Keratinocyte (primary cell): ENCODE measurements at regions not wholly inside any gene's neighbourhood (a gene's known extent, or its start where the extent isn't known, plus 50 kb on each side); places are given as distances from the start of the nearest gene placed in this dataset.

Experiments used
- DNase-seq: peaks from one replicate; pipeline ENCODE4 v3.0.0-alpha.2; 2011; ENCODE audit warnings: low read depth, missing footprints, low spot score
- FAIRE-seq: peaks from 2 replicates; lab custom pipeline; 2011; peaks lifted over from hg19 to GRCh38; lab: Jason Lieb, UNC
- H2AFZ ChIP-seq: 2 replicates; pipeline ENCODE4 v1.6.0; 2012; ENCODE audit warnings: low read length, control low read depth, inconsistent platforms; ENCODE audit not compliant: control insufficient read depth
- H3K27ac ChIP-seq: 2 replicates; pipeline ENCODE4 v1.5.1; 2011; ENCODE audit warnings: low read length; ENCODE audit not compliant: control insufficient read depth, insufficient read depth
- H3K27me3 ChIP-seq: 3 replicates; pipeline ENCODE4 v1.6.0; 2011; ENCODE audit warnings: low read length; ENCODE audit not compliant: control insufficient read depth, insufficient read depth; ENCODE audit errors: extremely low read depth
- H3K36me3 ChIP-seq, 2 experiments: 2 replicates in 1 of 2; 3 replicates in 1 of 2; pipeline ENCODE4 v1.5.1; 2011; ENCODE audit warnings: low read length in 2 of 2, mild to moderate bottlenecking in 1 of 2; ENCODE audit not compliant: control insufficient read depth in 2 of 2, insufficient read depth in 2 of 2; ENCODE audit errors: extremely low read depth in 1 of 2
- H3K4me1 ChIP-seq: 3 replicates; pipeline ENCODE4 v1.5.1; 2011; ENCODE audit warnings: low read length; ENCODE audit not compliant: control insufficient read depth, insufficient read depth; ENCODE audit errors: extremely low read depth
- H3K4me2 ChIP-seq: 3 replicates; pipeline ENCODE4 v1.6.0; 2011; ENCODE audit warnings: low read depth, low read length; ENCODE audit not compliant: control insufficient read depth, insufficient read depth; ENCODE audit errors: extremely low read depth
- H3K4me3 ChIP-seq, 3 experiments: fragments of 200-600 bp in 1 of 3; sonication (generic) in 1 of 3; 2 replicates in 2 of 3; 3 replicates in 1 of 3; pipeline ENCODE4 v1.5.1; 2011 to 2016; ENCODE audit warnings: low read length in 3 of 3, mild to moderate bottlenecking in 3 of 3, control low read depth in 2 of 3, inconsistent platforms in 1 of 3, low read depth in 1 of 3, mixed read lengths in 1 of 3, mixed run types in 1 of 3, moderate library complexity in 1 of 3; ENCODE audit not compliant: control insufficient read depth in 2 of 3, insufficient read depth in 2 of 3; ENCODE audit errors: extremely low read depth in 1 of 3
- H3K79me2 ChIP-seq: 2 replicates; pipeline ENCODE4 v1.6.0; 2012; ENCODE audit warnings: low read length; ENCODE audit not compliant: control insufficient read depth, insufficient read depth
- H3K9ac ChIP-seq: 3 replicates; pipeline ENCODE4 v1.6.0; 2011; ENCODE audit warnings: low read length; ENCODE audit not compliant: control insufficient read depth, insufficient read depth; ENCODE audit errors: extremely low read depth
- H3K9me1 ChIP-seq: 3 replicates; pipeline ENCODE4 v1.6.0; 2011; ENCODE audit warnings: low read length; ENCODE audit not compliant: control insufficient read depth, insufficient read depth; ENCODE audit errors: extremely low read depth
- H3K9me3 ChIP-seq: 2 replicates; pipeline ENCODE4 v1.5.1; 2012; ENCODE audit warnings: low read depth, low read length; ENCODE audit not compliant: control insufficient read depth
- H4K20me1 ChIP-seq: 3 replicates; pipeline ENCODE4 v1.6.0; 2011; ENCODE audit warnings: low read length; ENCODE audit not compliant: control insufficient read depth, insufficient read depth; ENCODE audit errors: extremely low read depth
- CTCF ChIP-seq, 3 experiments: IDR thresholded peaks in 1 of 3; conservative IDR thresholded peaks in 1 of 3; optimal IDR thresholded peaks in 1 of 3; 2 replicates in 2 of 3; 3 replicates in 1 of 3; pipeline versions ENCODE3 to v1.5.1; 2011; ENCODE audit warnings: low read length in 3 of 3, mild to moderate bottlenecking in 3 of 3, moderate library complexity in 2 of 3, control low read depth in 1 of 3, inconsistent platforms in 1 of 3; ENCODE audit not compliant: insufficient read depth in 2 of 3; ENCODE audit errors: extremely low read depth in 1 of 3
- EZH2 ChIP-seq: IDR thresholded peaks from one replicate; pipeline ENCODE4 v1.6.1; 2012; ENCODE audit warnings: inconsistent platforms, mild to moderate bottlenecking, low read length, moderate library complexity
- dilution Hi-C: fragments of 300-500 bp; cut with MboI; formaldehyde crosslinking; loops from one replicate; pipeline ENCODE4 v1.7.0; 2020; ENCODE audit warnings: low sequenced_read_pairs; ENCODE audit not compliant: extremely low pct_ligation_motif_present

DNA sequence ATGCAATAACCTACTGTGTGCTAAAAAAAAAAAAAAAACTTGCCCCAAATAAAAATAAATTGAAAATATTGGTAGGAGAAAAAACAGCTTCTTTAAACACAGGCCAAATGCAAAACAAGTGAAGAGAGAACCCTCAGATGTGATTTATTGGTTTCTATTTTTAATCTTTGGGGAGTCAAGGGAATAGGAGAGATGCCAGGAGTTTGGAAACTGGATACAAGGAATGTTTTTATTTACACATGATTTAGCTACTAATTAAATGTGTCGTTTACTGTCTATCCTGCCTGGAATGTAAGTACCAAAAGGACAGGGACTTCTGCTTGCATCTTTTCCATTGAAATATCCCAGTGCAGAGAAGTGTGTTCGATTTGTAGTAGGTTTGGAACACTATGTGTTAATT is 810.7 kb downstream of the MAFB start:
- Histone ChIP-seq H3K9me1 (no peaks in the 10 kb centered on the region), H3K9me3 (no peaks in the 10 kb centered on the region), H3K4me1 (peaks cover 14% of the 10 kb centered on the region), H3K79me2 (no peaks in the 10 kb centered on the region), H3K9ac (no peak overlapping the region), H3K27ac (peak overlapping the region; percentile 3), H4K20me1 (no peaks in the 10 kb centered on the region), H3K4me2 (peak overlapping the region; percentile 22), H2AFZ (peak overlapping the region; percentile 2), H3K27me3 (no peaks in the 10 kb centered on the region), H3K4me3 (no peak overlapping the region), H3K36me3 (no peaks in the 10 kb centered on the region)
- DNase-seq (no peak), FAIRE-seq (no peak)
- dilution Hi-C loops: no loop called here
- TF ChIP-seq EZH2 (no peak), CTCF (optimal IDR thresholded peaks at IDR 0.05 in 1 of 3, IDR thresholded peaks at IDR 0.05 in 1 of 3, conservative IDR thresholded peaks at IDR 0.05 in 1 of 3; ENCODE audit: extremely low read depth in 1 of 3, insufficient read depth in 2 of 3, low read length in 3 of 3) (no peak)

GRCh38 chr20:39877788-39878187 is 811.2 kb downstream of the MAFB start:
- no peak for FAIRE-seq
- H3K79me2 ChIP-seq: no peaks in the 10 kb centered on the region
- no peaks in the 10 kb centered on the region for H3K9me3 ChIP-seq
- TF ChIP-seq EZH2: no peak
- no peak for TF ChIP-seq CTCF (optimal IDR thresholded peaks at IDR 0.05 in 1 of 3, IDR thresholded peaks at IDR 0.05 in 1 of 3, conservative IDR thresholded peaks at IDR 0.05 in 1 of 3; ENCODE audit: extremely low read depth in 1 of 3, insufficient read depth in 2 of 3, low read length in 3 of 3)
- H3K4me1 ChIP-seq: peaks cover 14% of the 10 kb centered on the region
- no peak overlapping the region for H3K9ac ChIP-seq
- H3K4me3 ChIP-seq: no peak overlapping the region
- H2AFZ ChIP-seq: no peak overlapping the region
- dilution Hi-C loops: no loop called here
- H4K20me1 ChIP-seq: no peaks in the 10 kb centered on the region
- no peaks in the 10 kb centered on the region for H3K27me3 ChIP-seq
- no peaks in the 10 kb centered on the region for H3K9me1 ChIP-seq
- H3K27ac ChIP-seq: no peak overlapping the region
- no peak overlapping the region for H3K4me2 ChIP-seq
- H3K36me3 ChIP-seq: no peaks in the 10 kb centered on the region
- DNase-seq: no peak
